Iris pigment epithelial cell (primary cell): ENCODE measurements at regions not wholly inside any gene's neighbourhood (a gene's known extent, or its start where the extent isn't known, plus 50 kb on each side); places are given as distances from the start of the nearest gene placed in this dataset.

Source experiments
- DNase-seq: peaks from one replicate; pipeline ENCODE4 v3.0.0-alpha.2; 2011; ENCODE audit warnings: low read depth

- DNase-seq, result no peak
Observed at GRCh38 chr4:20641976-20642375, 58.3 kb upstream of the PACRGL start.

GRCh38 chr4:20643631-20644030 is 56.6 kb upstream of the PACRGL start:
- no peak for DNase-seq

GRCh38 chr4:20645236-20645635 is 55.0 kb upstream of the PACRGL start:
- DNase-seq, result no peak

- DNase-seq, result no peak
Observed at GRCh38 chr4:20646287-20646686, 54.0 kb upstream of the PACRGL start.
